ENCODE measurements at regions not wholly inside any gene's neighbourhood (a gene's known extent, or its start where the extent isn't known, plus 50 kb on each side); places are given as distances from the start of the nearest gene placed in this dataset.

DNA sequence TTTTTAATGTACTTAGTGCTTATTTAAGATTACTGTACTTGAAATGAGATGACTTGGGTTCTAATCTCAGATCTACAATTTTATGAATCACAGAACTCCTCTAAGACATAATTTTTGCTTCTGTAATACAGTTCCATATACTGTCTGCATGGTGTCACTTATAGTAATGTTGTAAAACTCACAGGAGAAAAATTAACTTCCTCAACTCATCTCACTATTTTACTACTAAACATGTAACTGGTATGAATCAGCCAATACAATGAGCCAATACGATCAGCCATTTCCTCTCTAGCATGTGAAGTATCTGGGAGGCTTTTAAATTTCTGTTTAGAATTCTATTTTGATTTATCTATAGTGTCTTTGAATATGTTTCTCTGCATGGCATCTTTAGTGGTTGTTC lies 85.3 kb downstream of the NHLRC3 start:
- Histone ChIP-seq H3K36me3 (ENCODE audit: low read depth) (no peaks in the 10 kb centered on the region), H3K9me3 (ENCODE audit: severe bottlenecking) (no peaks in the 10 kb centered on the region), H3K27me3 (ENCODE audit: insufficient read depth, poor library complexity, severe bottlenecking) (peaks cover 3% of the 10 kb centered on the region), H3K4me3 (ENCODE audit: severe bottlenecking) (no peak overlapping the region), H3K4me1 (ENCODE audit: insufficient read depth, poor library complexity, severe bottlenecking) (no peaks in the 10 kb centered on the region), H3K27ac (ENCODE audit: poor library complexity, severe bottlenecking) (no peak overlapping the region)
- ATAC-seq (ENCODE audit: low read depth) (no peak), DNase-seq (ENCODE audit: low spot score) (no peak)
- TF ChIP-seq, protein P1, sequence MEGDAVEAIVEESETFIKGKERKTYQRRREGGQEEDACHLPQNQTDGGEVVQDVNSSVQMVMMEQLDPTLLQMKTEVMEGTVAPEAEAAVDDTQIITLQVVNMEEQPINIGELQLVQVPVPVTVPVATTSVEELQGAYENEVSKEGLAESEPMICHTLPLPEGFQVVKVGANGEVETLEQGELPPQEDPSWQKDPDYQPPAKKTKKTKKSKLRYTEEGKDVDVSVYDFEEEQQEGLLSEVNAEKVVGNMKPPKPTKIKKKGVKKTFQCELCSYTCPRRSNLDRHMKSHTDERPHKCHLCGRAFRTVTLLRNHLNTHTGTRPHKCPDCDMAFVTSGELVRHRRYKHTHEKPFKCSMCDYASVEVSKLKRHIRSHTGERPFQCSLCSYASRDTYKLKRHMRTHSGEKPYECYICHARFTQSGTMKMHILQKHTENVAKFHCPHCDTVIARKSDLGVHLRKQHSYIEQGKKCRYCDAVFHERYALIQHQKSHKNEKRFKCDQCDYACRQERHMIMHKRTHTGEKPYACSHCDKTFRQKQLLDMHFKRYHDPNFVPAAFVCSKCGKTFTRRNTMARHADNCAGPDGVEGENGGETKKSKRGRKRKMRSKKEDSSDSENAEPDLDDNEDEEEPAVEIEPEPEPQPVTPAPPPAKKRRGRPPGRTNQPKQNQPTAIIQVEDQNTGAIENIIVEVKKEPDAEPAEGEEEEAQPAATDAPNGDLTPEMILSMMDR (IDR thresholded peaks at IDR 0.05; ENCODE audit: poor library complexity, severe bottlenecking), result no peak

DNA sequence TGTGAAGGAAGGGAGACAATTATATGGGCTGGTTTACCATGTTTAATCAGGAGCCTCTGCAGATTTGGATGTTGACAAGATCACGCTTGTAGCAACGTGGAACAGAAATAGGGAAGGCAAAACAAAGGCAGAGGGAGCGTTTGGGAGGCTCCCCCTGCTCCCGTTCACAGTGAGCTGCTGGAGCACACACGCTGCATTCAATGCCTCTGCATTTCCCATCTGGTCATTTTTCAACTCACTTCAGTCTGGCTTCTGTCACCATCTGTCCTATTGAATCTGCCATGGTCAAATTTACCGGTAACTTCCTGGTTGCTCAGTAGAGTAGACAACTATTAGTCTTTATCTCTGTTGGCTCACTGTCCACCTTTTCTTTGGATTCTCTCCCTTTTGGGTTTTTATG lies 91.0 kb downstream of the NHLRC3 start:
- Histone ChIP-seq H3K4me3 (ENCODE audit: severe bottlenecking) (no peak overlapping the region), H3K36me3 (ENCODE audit: low read depth) (no peaks in the 10 kb centered on the region), H3K27ac (ENCODE audit: poor library complexity, severe bottlenecking) (no peak overlapping the region), H3K9me3 (ENCODE audit: severe bottlenecking) (no peaks in the 10 kb centered on the region), H3K27me3 (ENCODE audit: insufficient read depth, poor library complexity, severe bottlenecking) (peaks cover 3% of the 10 kb centered on the region), H3K4me1 (ENCODE audit: insufficient read depth, poor library complexity, severe bottlenecking) (no peaks in the 10 kb centered on the region)
- ATAC-seq (ENCODE audit: low read depth), result no peak
- DNase-seq (ENCODE audit: low spot score), result no peak
- TF ChIP-seq, protein P1 (IDR thresholded peaks at IDR 0.05; ENCODE audit: poor library complexity, severe bottlenecking), result no peak

DNA sequence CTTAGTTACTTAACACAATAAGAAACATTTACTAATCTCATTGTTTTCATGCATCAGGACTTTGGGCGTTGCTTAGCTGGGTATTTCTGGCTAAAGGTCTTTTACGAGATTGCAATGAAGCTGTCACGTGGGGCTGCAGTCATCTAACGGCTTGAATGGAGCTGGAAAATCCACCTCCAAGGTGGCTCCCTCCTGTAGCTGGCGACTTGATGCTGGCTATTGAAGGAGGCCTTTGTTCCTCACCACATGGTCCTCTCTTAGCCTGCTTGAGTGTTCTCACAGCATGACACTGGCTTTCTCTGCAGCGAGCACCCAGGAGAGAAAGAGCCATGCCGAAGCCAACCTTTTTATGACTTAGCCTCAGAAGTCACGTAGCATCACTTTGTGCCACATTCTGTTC lies 92.0 kb downstream of the NHLRC3 start:
- no peaks in the 10 kb centered on the region for H3K36me3 ChIP-seq (ENCODE audit: low read depth)
- H3K9me3 ChIP-seq (ENCODE audit: severe bottlenecking), result no peaks in the 10 kb centered on the region
- DNase-seq (ENCODE audit: low spot score) (no peak), ATAC-seq (ENCODE audit: low read depth) (no peak)
- TF ChIP-seq, protein P1 (IDR thresholded peaks at IDR 0.05; ENCODE audit: poor library complexity, severe bottlenecking), result no peak
- no peak overlapping the region for H3K27ac ChIP-seq (ENCODE audit: poor library complexity, severe bottlenecking)
- no peak overlapping the region for H3K4me3 ChIP-seq (ENCODE audit: severe bottlenecking)
- no peaks in the 10 kb centered on the region for H3K27me3 ChIP-seq (ENCODE audit: insufficient read depth, poor library complexity, severe bottlenecking)
- no peaks in the 10 kb centered on the region for H3K4me1 ChIP-seq (ENCODE audit: insufficient read depth, poor library complexity, severe bottlenecking)

DNA sequence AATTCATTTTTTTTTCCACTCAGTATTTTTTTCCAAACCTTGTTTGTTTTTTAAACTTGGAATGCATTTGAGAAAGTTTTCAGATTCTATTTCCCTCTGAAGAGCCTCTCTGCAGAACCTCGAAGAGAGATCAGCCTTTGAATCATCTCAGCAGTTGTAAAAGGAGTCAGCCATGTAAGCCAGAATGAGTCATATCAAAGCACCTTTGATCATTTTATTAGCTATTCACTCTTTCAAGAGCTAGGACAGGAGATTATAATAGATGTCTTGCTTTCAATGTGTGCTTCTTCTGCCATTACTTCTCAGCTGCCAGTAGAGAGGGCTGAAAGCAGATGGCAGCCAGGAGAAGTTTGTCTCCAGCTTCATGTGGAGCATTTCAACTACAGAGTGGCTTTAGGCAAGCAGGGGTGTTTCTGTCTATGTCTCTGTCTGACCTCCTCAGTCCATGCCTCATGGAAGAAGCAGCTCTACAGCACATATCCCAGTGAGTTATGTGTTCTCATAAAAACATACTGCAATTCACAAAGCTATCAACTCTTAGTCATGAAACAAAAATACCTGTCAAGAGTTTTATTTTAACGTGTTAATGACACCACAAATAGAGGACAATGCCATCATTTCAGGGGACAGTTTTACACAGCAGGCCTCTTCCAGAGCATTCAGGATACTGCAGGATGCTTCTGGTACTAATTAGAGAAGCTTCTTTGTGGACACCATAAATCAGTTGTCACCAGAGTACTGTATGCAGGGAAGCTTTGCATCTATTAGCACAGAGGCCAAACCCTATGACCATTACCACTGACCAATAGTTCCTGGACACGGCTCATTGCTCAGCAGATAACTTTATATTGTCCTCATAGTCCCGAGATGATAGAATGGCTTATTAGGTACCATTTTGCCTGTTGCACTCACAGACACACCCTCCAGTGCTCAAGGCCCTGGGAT lies 94.3 kb downstream of the NHLRC3 start:
- Histone ChIP-seq H3K9me3 (ENCODE audit: severe bottlenecking) (no peaks in the 10 kb centered on the region), H3K36me3 (ENCODE audit: low read depth) (no peaks in the 10 kb centered on the region), H3K27me3 (ENCODE audit: insufficient read depth, poor library complexity, severe bottlenecking) (no peaks in the 10 kb centered on the region), H3K4me1 (ENCODE audit: insufficient read depth, poor library complexity, severe bottlenecking) (no peaks in the 10 kb centered on the region), H3K27ac (ENCODE audit: poor library complexity, severe bottlenecking) (no peak overlapping the region), H3K4me3 (ENCODE audit: severe bottlenecking) (no peak overlapping the region)
- TF ChIP-seq, protein P1 (IDR thresholded peaks at IDR 0.05; ENCODE audit: poor library complexity, severe bottlenecking), result no peak
- ATAC-seq (ENCODE audit: low read depth), result peak; percentile 49; the same call in 1 of the 3 replicates
- no peak for DNase-seq (ENCODE audit: low spot score)

DNA sequence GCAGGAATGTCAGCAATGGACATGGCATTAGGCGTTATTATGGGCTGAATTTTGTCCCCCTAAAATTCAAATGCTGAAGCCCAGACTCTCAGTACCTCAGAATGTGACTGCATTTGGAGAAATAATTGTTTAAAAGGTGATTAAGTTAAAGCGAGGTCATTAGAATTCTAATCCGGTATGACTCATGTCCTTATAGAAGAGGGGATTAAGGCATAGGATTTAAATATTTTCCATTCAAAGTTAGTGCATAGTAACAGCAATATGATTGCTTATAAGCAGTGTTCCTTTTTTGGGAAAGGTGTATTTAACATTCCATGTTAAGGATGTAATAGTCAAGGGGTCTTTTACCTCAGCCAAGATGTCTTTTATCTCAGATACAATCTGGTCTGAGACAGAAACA lies 95.5 kb downstream of the NHLRC3 start:
- no peak overlapping the region for H3K4me3 ChIP-seq (ENCODE audit: severe bottlenecking)
- no peak overlapping the region for H3K27ac ChIP-seq (ENCODE audit: poor library complexity, severe bottlenecking)
- no peaks in the 10 kb centered on the region for H3K9me3 ChIP-seq (ENCODE audit: severe bottlenecking)
- no peaks in the 10 kb centered on the region for H3K4me1 ChIP-seq (ENCODE audit: insufficient read depth, poor library complexity, severe bottlenecking)
- no peaks in the 10 kb centered on the region for H3K36me3 ChIP-seq (ENCODE audit: low read depth)
- no peaks in the 10 kb centered on the region for H3K27me3 ChIP-seq (ENCODE audit: insufficient read depth, poor library complexity, severe bottlenecking)
- DNase-seq (ENCODE audit: low spot score) (no peak), ATAC-seq (ENCODE audit: low read depth) (no peak)
- TF ChIP-seq, protein P1 (IDR thresholded peaks at IDR 0.05; ENCODE audit: poor library complexity, severe bottlenecking), result no peak
